ENCODE measurements at regions not wholly inside any gene's neighbourhood (a gene's known extent, or its start where the extent isn't known, plus 50 kb on each side); places are given as distances from the start of the nearest gene placed in this dataset.

GRCh38 chr15:29600262-29600661 is 222.0 kb downstream of the TJP1 start:
- POLR2A ChIA-PET = no interaction called here
- no peaks in the 10 kb centered on the region for H3K27me3 ChIP-seq (ENCODE audit: control insufficient read depth in 2 of 2, insufficient read depth in 2 of 2, low read length in 2 of 2)
- CTCF ChIA-PET = no interaction called here
- DNase-seq (ENCODE audit: low read depth, low spot score) (no peak), FAIRE-seq (no peak)
- H3K79me2 ChIP-seq (ENCODE audit: control insufficient read depth, insufficient read depth, low read length) = no peaks in the 10 kb centered on the region
- H3K9me3 ChIP-seq (replicated peaks; ENCODE audit: control insufficient read depth, insufficient read depth, low read length) = no peaks in the 10 kb centered on the region
- dilution Hi-C loops (cut with MboI; ENCODE audit: extremely low pct_ligation_motif_present, low sequenced_read_pairs) = no loop called here
- no peaks in the 10 kb centered on the region for H3K4me1 ChIP-seq (ENCODE audit: control insufficient read depth, extremely low read depth, insufficient read depth, low read length)
- intact Hi-C loops (cut with micrococcal nuclease) = no loop called here
- BruUV-seq (replicated peaks) = no TSS peak
- TF ChIP-seq POLR2AphosphoS5 (IDR thresholded peaks at IDR 0.05; ENCODE audit: insufficient read depth, low read depth, low read length) (no peak), CTCF (IDR thresholded peaks at IDR 0.05; ENCODE audit: extremely low read depth in 1 of 2, insufficient read depth in 1 of 2, low read depth in 1 of 2, low read length in 2 of 2) (no peak), EZH2 (IDR thresholded peaks at IDR 0.05; ENCODE audit: borderline replicate concordance, low read depth, low read length, severe bottlenecking) (no peak), FOS (IDR thresholded peaks at IDR 0.05; ENCODE audit: borderline replicate concordance, insufficient read depth, low read length) (no peak), MAX (IDR thresholded peaks at IDR 0.05; ENCODE audit: insufficient read depth, insufficient read length) (no peak), GATA2 (IDR thresholded peaks at IDR 0.05; ENCODE audit: insufficient read depth, insufficient read length, low read depth, low read length) (no peak), JUN (IDR thresholded peaks at IDR 0.05; ENCODE audit: borderline replicate concordance, insufficient read depth, insufficient read length, low read depth) (no peak), POLR2A (IDR thresholded peaks at IDR 0.05; ENCODE audit: low read depth, low read length) (no peak), MYC (IDR thresholded peaks at IDR 0.05; ENCODE audit: low read depth, low read length) (no peak)
- H2AFZ ChIP-seq (ENCODE audit: low read depth, low read length) = no peak overlapping the region
- no peaks in the 10 kb centered on the region for H4K20me1 ChIP-seq (replicated peaks; ENCODE audit: control insufficient read depth, extremely low read depth, insufficient read depth, low read length)
- H3K4me2 ChIP-seq (ENCODE audit: insufficient read depth, low read length) = no peak overlapping the region
- H3K36me3 ChIP-seq (ENCODE audit: control insufficient read depth in 2 of 2, extremely low read depth in 1 of 2, insufficient read depth in 2 of 2, low read length in 2 of 2) = no peaks in the 10 kb centered on the region
- no peaks in the 10 kb centered on the region for H3K9me1 ChIP-seq (replicated peaks; ENCODE audit: control insufficient read depth, extremely low read depth, insufficient read depth, low read length)
- no peak overlapping the region for H3K4me3 ChIP-seq (replicated peaks in 1 of 3; ENCODE audit: insufficient read depth in 1 of 3, low read depth in 1 of 3, low read length in 3 of 3)
- no peak overlapping the region for H3K9ac ChIP-seq (replicated peaks; ENCODE audit: extremely low read depth, insufficient read depth, low read length)
- H3K27ac ChIP-seq (ENCODE audit: insufficient read depth, low read depth, low read length) = no peak overlapping the region
